ENCODE measurements at regions not wholly inside any gene's neighbourhood (a gene's known extent, or its start where the extent isn't known, plus 50 kb on each side); places are given as distances from the start of the nearest gene placed in this dataset.
"Not testable (repeated sequence)": the region's sequence is repeated elsewhere in the genome, so short reads cannot be mapped to it uniquely, and the experiment has no call there.

GRCh38 chr7:69198250-69198649, 400.0 kb upstream of the AUTS2 start:
- no peak for DNase-seq (ENCODE audit: low spot score)

DNA sequence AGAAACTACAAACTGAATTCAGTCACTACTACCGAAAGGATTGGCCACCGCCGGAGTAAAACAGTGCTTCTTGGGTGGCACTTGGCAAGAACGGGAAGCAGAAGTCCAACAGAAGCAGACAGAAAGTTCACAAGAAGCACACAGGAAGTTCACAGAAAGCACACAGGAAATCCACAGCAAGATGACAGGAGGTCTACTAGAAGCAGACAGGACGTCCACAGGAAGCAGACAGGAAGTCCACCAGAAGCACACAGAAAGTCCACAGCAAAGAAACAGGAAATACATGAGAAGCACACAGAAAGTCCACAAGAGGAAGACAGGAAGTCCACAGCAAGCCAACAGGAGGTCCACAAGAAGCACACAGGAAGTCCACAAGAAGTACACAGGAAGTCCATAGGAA, 399.2 kb upstream of the AUTS2 start:
- no peak for DNase-seq (ENCODE audit: low spot score)

GRCh38 chr7:69199661-69200060, 398.6 kb upstream of the AUTS2 start:
- DNase-seq (ENCODE audit: low spot score), result no peak

GRCh38 chr7:69203871-69204270, 394.4 kb upstream of the AUTS2 start:
- no peak for DNase-seq (ENCODE audit: low spot score)

DNA sequence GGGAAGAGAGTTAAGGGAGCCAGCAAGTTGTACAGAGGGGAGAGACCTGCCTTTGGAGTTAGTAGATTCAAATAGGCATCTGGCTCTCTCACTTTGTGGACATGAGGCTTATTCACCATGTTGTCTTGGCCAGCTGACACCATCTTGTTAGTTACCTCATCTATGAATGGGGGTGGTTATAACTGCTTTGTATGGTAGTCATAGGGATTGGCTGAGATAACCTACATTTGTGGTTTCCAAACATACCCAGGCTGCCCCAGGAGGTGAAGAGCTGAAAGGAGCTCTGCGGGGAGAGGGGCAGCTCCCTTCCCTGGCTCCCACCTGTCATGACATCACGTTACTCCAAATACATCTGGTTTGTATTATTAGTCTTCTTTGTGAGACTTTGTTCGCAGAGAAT, 393.3 kb upstream of the AUTS2 start:
- peak; percentile 35 for DNase-seq (ENCODE audit: low spot score)

DNA sequence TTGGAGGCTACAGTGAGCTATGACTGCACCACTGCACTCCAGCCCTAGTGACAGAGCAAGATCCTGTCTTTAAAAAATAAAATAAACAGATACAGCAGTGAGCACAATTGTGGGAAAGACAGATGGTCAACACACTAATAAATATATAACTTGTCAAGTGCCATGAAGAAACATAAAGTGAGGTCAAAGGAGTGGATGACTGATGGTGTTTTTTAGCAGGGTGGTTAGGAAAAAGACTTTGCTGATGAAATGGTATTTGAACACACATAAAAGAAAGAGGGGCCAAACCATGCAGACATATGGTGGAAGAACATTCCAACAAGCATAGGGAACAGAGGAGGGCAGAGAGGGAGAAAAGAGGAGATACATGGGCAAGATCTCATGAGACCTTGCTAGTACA, 392.7 kb upstream of the AUTS2 start:
- DNase-seq (ENCODE audit: low spot score), result no peak

DNA sequence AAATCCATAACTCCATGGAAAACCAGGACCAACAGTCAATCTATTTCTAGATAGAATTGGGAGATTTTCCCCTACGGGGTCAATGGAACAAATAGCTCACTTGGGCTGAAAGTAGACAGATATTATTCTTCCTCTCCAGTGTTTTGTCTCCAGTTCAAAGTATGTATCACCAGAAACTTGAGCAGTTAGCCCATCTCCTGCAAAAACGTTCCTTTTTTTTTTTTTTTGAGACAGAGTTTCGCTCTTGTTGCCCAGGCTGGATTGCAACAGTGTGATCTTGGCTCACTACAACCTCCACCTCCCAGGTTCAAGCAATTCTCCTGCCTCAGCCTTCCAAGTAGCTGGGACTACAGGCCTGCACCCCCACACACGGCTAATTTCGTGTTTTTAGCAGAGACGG, 390.0 kb upstream of the AUTS2 start:
- no peak for DNase-seq (ENCODE audit: low spot score)

DNA sequence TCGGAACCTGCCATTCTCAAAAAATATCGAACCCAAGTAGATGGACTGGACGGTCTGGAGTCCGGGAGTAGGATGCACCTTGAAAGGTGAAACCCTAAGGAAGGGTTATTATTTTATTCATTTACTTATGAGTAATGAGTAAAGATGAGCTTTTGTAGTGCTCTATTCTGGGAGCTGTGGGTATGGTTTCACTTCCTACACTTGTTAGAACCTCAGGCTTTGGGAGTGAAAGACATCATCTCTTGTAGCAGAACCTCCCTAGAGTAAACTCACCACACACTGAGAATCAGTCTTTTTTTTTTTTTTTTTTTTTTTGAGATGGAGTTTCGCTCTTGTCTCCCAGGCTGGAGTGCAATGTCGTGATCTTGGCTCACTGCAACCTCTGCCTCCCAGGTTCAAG, 389.4 kb upstream of the AUTS2 start:
- no peak for DNase-seq (ENCODE audit: low spot score)

GRCh38 chr7:69211336-69211735, 386.9 kb upstream of the AUTS2 start:
- no peak for DNase-seq (ENCODE audit: low spot score)

- DNase-seq (ENCODE audit: low spot score), result no peak
These were observed 386.5 kb upstream of the AUTS2 start for GRCh38 chr7:69211739-69212138.

DNA sequence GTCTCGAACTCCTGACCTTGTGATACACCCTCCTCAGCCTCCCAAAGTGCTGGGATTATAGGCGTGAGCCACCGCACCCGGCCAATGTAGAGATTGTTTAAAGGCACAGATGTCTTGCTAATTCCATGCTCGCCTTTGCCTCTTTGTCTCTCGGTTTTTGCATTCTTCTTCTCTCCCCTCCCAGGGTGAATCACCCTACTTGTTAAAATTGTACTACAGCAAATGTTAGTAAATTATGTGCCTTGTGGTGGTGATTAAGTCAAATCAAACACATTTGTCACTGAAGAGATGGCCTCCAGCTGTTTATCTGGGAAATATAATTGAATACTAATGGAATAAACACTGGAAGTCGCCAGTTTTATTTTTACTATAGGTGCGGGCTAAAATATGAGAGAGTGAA, 384.4 kb upstream of the AUTS2 start:
- peak; percentile 44 for DNase-seq (ENCODE audit: low spot score)

GRCh38 chr7:69215516-69215915, 382.8 kb upstream of the AUTS2 start:
- DNase-seq (ENCODE audit: low spot score), result not testable (repeated sequence)

DNA sequence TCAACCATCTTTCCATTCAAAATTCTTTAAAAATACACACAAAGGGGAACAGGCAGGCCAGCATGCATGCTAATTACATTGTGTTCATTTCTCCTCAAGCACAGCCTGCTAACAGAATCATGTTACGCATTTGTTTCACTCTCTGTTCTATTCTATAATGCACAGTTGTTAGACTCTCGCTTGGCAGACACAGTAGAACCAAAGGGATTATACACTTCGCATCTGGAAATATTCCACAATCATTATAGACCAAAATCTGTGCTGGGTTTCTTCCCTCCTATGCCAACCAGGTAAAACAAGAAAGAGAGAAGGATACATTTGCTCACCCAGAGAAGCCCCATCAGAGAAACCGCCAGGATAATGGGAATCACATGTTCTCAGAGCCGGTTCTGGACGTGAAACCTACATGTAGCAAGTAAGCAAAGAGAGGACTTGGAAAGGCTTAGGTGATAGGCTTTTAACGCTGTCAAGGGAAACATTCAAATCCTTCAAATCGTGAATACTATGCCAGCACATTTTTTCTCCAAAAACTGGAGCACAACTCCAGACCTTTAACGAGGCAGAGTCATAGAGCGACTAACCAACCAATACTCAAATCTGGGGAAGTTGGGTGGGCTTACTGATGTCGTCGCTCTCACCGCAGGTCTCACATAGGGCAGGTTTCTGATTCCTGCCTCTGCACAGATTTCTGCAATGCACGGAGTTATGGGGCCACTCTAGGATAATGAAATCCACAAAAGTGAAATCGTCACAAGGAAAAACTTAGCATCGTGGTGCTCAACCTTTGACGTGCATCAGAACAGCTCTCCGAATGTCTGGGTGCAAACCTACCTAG, 380.5 kb upstream of the AUTS2 start:
- DNase-seq (ENCODE audit: low spot score), result no peak

DNA sequence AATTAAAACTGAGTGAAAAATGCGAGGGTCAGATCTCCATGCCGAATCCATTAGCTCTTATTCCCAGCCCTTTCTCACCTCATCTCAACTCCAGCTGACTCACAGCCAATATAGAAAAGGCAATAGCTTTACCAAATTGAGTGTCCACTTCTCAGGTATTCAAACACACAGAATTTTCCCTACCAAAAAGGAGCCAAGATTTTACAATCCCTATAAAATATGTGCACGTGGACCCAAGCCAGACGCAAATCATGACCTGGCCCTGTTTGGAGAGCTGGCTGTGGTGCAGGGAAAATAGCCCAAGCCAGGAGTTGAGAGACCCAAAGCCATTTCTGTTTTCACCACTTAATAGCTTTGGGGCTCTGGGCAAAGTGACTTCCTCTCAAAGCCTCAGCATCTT, 379.7 kb upstream of the AUTS2 start:
- no peak for DNase-seq (ENCODE audit: low spot score)

- peak; percentile 56 for DNase-seq (ENCODE audit: low spot score)
These were observed 378.9 kb upstream of the AUTS2 start for GRCh38 chr7:69219381-69219780.

GRCh38 chr7:69225259-69225943, 372.9 kb upstream of the AUTS2 start:
- DNase-seq (ENCODE audit: low spot score), result no peak

DNA sequence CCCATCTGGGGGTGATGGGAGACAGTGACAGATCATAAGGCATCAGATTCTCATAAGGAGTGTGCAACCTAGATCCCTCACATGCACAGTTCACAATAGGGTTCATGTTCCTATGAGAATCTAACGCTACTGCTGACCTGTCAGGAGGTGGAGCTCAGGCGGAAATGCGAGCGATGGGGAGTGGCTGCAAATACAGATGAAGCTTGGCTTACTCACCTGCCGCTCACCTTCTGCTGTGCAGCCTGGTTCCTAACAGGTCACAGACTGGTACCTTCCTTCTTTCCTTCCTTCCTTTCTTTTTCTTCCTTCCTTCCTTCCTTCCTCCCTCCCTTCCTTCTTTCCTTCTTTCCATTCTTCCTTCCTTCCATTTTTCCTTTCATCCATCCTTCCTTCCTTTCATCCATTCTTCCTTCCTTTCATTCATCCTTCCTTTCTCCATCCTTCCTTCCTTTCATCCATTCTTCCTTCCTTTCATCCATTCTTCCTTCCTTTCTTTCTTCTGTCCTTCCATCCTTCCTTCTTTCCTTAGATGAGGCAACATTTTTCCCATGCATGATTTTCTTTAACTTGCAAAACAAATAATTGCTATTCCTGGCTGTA, 370.0 kb upstream of the AUTS2 start:
- DNase-seq (ENCODE audit: low spot score), result no peak

DNA sequence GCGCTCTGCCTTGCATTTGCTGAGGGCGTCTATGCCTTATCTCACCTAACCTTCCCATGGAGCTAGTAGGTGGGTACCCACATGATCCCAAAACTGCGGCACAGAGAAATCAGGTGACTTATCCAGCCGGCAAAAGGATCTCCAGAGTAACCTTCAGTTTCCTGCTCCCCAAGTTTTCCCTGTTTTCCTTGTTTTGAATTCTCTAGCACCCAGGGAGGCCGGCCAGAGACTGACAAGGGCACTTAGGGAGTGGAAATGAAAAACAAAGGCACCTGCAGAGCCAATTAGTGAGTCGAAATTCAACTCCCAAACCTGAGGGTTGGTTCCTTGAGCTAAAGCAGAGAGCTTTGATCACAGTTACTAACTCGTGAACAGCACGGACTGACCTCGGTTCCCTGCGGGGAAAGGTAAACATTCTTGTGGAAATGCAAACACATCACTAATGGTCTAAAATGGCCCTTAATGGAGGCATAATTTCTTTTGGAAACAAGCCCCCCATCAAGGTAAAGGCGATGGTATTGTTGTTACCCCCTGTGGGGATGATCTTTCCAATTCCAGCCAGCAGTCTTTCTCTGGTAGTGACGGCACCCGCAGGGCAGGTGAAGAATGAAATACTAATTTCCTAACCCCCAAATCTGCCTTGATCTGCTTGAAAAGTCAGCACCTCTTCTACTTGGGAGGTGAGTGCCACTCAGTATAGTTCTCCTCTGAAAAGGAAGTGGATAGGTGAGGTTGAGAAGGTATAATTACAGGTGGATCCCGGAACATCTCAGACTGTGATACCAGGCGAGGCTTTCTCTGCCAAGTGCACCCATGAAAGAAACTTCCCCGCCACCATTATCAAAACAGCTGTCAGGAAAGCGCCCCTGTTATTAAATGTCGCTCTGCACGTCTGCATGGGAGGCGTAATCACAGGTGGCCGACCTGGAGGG, 365.6 kb upstream of the AUTS2 start:
- no peak for DNase-seq (ENCODE audit: low spot score)

- DNase-seq (ENCODE audit: low spot score), result no peak
These were observed 360.7 kb upstream of the AUTS2 start for GRCh38 chr7:69237541-69237940.

DNA sequence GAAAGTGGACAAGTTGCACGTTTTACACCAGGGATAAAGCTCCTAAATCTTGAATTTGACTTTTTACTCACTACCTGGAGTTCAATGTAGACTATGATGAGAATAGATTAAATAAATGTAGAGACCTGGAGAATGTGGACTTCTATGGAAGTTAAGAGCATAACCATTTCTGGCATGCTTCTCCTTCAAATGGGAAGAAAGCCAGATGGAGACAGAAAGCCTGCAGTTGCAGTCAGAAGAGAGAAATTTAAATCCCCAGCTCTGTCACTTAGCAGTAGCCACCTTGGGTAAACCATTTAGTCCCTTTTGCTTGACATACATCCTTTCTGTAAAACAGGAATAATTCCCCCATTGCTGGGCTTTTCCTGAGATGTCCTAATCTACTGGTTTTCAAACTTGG, 355.3 kb upstream of the AUTS2 start:
- DNase-seq (ENCODE audit: low spot score), result no peak

DNA sequence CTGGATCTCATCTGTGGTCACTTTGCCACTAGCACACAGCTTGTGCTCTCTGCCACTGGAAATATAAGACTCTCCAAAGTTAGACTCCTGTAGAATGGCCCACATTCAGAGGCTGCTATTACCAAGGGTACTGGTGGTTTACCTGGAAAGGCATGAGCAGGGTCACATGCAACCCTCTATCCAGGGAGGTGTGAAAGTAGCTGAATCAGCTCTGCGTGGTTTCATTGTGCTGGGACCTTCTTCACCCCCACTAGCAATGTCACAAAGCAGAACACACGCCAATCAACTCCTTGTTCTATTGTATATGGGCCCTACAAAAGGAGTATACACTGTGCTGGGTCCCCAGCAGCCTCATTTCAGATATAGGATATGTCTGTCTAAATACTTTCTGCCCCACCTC, 353.6 kb upstream of the AUTS2 start:
- no peak for DNase-seq (ENCODE audit: low spot score)

- no peak for DNase-seq (ENCODE audit: low spot score)
These were observed 352.6 kb upstream of the AUTS2 start for GRCh38 chr7:69245646-69246045.
